Calu3 (cell line): ENCODE measurements at regions not wholly inside any gene's neighbourhood (a gene's known extent, or its start where the extent isn't known, plus 50 kb on each side); places are given as distances from the start of the nearest gene placed in this dataset.

Experiments
- BruUV-seq: library from RNA; stranded (reverse); fragments of 400-500 nt; replicated peaks from 2 replicates; lab custom pipeline; 2021; lab: Mats Ljungman, UMichigan
- CTCF ChIA-PET: fragments of 300-600 bp; sonication (Branson Sonifier 250); formaldehyde crosslinking; loops from one replicate; lab custom pipeline; 2022; ENCODE audit warnings: antibody characterized with exemption; lab: Charles Lee
- DNase-seq: peaks from one replicate; pipeline ENCODE4 v3.0.0; 2022
- H3K27ac Mint-ChIP-seq: one replicate; pipeline ENCODE4 v1.8.0; 2022; ENCODE audit warnings: mixed read lengths; ENCODE audit not compliant: unreplicated experiment
- H3K27me3 Mint-ChIP-seq: one replicate; pipeline ENCODE4 v1.8.0; 2022; ENCODE audit warnings: mixed read lengths; ENCODE audit not compliant: unreplicated experiment
- H3K36me3 Mint-ChIP-seq: one replicate; pipeline ENCODE4 v1.8.0; 2022; ENCODE audit warnings: mild to moderate bottlenecking, moderate library complexity, mixed read lengths; ENCODE audit not compliant: insufficient read depth, unreplicated experiment
- H3K4me1 Mint-ChIP-seq: one replicate; pipeline ENCODE4 v1.8.0; 2022; ENCODE audit warnings: mild to moderate bottlenecking, low read depth, mixed read lengths; ENCODE audit not compliant: unreplicated experiment
- H3K4me3 Mint-ChIP-seq: one replicate; pipeline ENCODE4 v1.8.0; 2022; ENCODE audit warnings: mild to moderate bottlenecking, low read depth, moderate library complexity, mixed read lengths; ENCODE audit not compliant: unreplicated experiment
- H3K9me3 Mint-ChIP-seq: one replicate; pipeline ENCODE4 v1.8.0; 2022; ENCODE audit warnings: low read depth, mixed read lengths; ENCODE audit not compliant: unreplicated experiment
- intact Hi-C: fragments of 100-400 bp; cut with micrococcal nuclease; formaldehyde crosslinking; loops from one replicate; pipeline ENCODE4 v1.10.0; 2022; ENCODE audit not compliant: unreplicated experiment
- TF ChIP-seq, protein P1 (sequence below): fragments of 200-600 bp; IDR thresholded peaks from one replicate; pipeline ENCODE4 v1.8.0; 2022; ENCODE audit warnings: antibody characterized with exemption; ENCODE audit not compliant: unreplicated experiment

DNA sequence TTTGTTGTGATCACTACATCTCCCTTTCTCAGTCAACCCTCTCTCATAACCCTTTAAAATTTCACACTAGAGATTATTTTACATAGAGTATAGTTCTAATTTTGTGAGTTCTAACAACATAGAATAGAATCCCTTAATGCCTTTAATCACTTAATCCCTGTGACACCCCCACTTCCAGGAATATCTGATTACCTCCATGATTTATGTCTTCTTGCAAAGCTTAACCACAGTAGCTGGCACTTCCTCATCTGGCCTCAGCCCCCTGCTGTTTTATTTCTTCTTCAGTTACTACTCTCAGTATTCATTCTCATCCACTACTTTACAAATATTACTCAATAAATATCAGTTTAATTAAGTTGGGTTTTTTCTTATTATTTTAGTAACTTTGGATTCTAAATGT, 340.9 kb downstream of the CENPC start:
- Mint-ChIP-seq H3K36me3 (no peaks in the 10 kb centered on the region), H3K9me3 (no peaks in the 10 kb centered on the region), H3K4me1 (no peaks in the 10 kb centered on the region), H3K27me3 (no peaks in the 10 kb centered on the region), H3K4me3 (no peak overlapping the region), H3K27ac (no peak overlapping the region)
- no TSS peak for BruUV-seq
- TF ChIP-seq, protein P1, sequence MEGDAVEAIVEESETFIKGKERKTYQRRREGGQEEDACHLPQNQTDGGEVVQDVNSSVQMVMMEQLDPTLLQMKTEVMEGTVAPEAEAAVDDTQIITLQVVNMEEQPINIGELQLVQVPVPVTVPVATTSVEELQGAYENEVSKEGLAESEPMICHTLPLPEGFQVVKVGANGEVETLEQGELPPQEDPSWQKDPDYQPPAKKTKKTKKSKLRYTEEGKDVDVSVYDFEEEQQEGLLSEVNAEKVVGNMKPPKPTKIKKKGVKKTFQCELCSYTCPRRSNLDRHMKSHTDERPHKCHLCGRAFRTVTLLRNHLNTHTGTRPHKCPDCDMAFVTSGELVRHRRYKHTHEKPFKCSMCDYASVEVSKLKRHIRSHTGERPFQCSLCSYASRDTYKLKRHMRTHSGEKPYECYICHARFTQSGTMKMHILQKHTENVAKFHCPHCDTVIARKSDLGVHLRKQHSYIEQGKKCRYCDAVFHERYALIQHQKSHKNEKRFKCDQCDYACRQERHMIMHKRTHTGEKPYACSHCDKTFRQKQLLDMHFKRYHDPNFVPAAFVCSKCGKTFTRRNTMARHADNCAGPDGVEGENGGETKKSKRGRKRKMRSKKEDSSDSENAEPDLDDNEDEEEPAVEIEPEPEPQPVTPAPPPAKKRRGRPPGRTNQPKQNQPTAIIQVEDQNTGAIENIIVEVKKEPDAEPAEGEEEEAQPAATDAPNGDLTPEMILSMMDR, result no peak
- CTCF ChIA-PET, result no interaction called here
- intact Hi-C loops, result no loop called here
- no peak for DNase-seq

DNA sequence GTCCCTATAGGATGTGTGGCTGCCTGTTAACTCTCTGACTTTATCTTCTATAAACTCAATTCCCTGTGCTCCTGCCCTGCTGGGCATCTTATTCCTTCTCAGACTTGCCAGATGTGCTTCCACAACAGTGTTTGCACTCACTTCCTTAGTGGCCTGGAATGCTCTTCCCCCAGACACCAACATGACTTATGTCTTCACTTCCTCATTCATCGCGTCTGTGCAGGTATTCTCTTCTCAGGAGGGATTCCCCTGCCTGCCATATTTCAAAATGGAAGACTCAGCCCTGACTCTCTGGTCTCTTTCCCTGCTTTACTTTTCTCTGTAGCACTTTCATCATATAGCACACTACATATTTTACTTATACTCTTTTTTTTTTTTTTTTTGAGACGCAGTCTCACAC, 344.0 kb downstream of the CENPC start:
- Mint-ChIP-seq H3K36me3 (no peaks in the 10 kb centered on the region), H3K27me3 (no peaks in the 10 kb centered on the region), H3K4me3 (no peak overlapping the region), H3K27ac (no peak overlapping the region), H3K9me3 (no peaks in the 10 kb centered on the region), H3K4me1 (no peaks in the 10 kb centered on the region)
- no TSS peak for BruUV-seq
- TF ChIP-seq, protein P1, result no peak
- CTCF ChIA-PET, result no interaction called here
- DNase-seq, result no peak
- intact Hi-C loops, result no loop called here

DNA sequence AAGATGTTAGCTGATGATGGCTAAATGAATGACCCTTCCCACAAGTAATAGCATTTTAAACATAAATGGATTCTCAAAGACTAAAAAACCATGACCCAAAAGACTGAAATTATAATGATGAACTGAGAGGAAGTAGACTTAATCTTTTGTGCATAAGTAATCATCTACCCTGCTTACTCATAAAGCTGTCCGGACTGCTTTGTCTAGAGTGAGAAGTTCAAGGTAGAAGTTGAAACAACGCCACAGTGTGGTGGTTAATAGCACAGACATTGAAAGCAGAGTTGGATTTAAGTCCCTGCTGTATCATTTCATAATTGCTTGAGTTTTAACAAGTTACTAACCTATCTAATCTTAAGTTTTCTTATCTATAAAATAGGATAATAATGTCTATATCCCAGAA, 346.6 kb downstream of the CENPC start:
- peak; percentile 1 for DNase-seq
- Mint-ChIP-seq H3K36me3 (no peaks in the 10 kb centered on the region), H3K4me3 (no peak overlapping the region), H3K27ac (no peak overlapping the region), H3K9me3 (no peaks in the 10 kb centered on the region), H3K27me3 (no peaks in the 10 kb centered on the region), H3K4me1 (no peaks in the 10 kb centered on the region)
- CTCF ChIA-PET, result no interaction called here
- no TSS peak for BruUV-seq
- intact Hi-C loops, result loop anchor here (10.0 kb wide), 1 partner anchor 224 kb away; no protein-coding TSS in a partner anchor
- TF ChIP-seq, protein P1, result no peak

DNA sequence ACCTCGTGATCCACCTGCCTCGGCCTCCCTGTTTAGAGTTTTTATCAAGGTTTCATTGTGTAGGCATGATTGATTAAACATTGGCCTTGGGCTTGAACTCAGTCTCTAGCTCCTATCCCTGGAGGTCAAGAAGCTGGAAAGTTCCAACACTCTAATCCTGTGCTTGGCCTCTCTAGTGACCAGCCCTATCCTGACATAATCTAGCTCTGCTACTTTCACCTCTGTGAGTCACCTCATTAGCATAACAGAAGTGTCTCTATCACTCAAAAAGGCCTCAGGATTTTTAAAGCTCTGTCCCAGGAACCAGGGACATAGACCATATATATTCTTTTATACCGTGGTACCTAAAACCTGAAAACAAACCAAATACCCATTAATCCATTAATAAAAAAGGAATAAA, 377.5 kb downstream of the CENPC start:
- H3K27me3 Mint-ChIP-seq, result no peaks in the 10 kb centered on the region
- intact Hi-C loops, result no loop called here

More for the DNA sequence above, 377.5 kb downstream of the CENPC start:
- H3K4me1 Mint-ChIP-seq, result no peaks in the 10 kb centered on the region
- no peaks in the 10 kb centered on the region for H3K9me3 Mint-ChIP-seq
- CTCF ChIA-PET, result no interaction called here
- no peak overlapping the region for H3K4me3 Mint-ChIP-seq
- no peak for DNase-seq
- H3K36me3 Mint-ChIP-seq, result no peaks in the 10 kb centered on the region
- no TSS peak for BruUV-seq
- TF ChIP-seq, protein P1, result no peak
- H3K27ac Mint-ChIP-seq, result no peak overlapping the region
